ENCODE measurements at regions not wholly inside any gene's neighbourhood (a gene's known extent, or its start where the extent isn't known, plus 50 kb on each side); places are given as distances from the start of the nearest gene placed in this dataset.

- Histone ChIP-seq H3K9ac (ENCODE audit: low read depth in 1 of 3, low read length in 3 of 3) (no peak overlapping the region), H3K27ac (ENCODE audit: low read depth, low read length) (no peak overlapping the region), H3K36me3 (ENCODE audit: control insufficient read depth in 3 of 3, insufficient read depth in 3 of 3, low read length in 3 of 3) (no peaks in the 10 kb centered on the region), H3K27me3 (ENCODE audit: control insufficient read depth in 3 of 3, insufficient read depth in 3 of 3, low read length in 3 of 3) (no peaks in the 10 kb centered on the region), H3K4me3 (ENCODE audit: low read length in 3 of 3) (no peak overlapping the region), H3K9me3 (ENCODE audit: control insufficient read depth in 3 of 3, low read length in 3 of 3) (peaks cover 0 to 2% (median 0%) of the 10 kb centered on the region in 3 donors), H3K4me1 (ENCODE audit: control insufficient read depth in 3 of 3, insufficient read depth in 3 of 3, low read length in 3 of 3) (no peaks in the 10 kb centered on the region)
Measured at GRCh38 chr2:183684686-183685085, 560.4 kb downstream of the NUP35 start.

DNA sequence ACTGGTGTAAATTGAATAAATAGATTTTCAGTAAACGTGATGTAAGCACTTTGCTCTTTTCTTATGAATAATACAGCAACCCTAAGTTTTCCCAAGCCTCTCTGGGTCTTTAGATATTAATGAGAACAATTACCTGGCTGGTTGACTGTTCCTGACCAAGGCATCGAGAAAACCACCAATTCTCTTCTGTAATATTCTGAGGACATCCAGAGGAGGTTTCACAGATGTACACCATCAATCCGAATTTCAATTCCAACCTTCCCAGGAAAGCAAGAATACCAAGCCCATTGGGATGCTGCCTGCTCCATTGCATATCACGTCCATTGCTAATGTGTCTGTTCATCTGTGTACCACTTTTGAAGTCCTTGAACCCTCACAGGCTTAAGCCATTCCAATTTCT lies 571.8 kb downstream of the NUP35 start:
- no peak overlapping the region for H3K4me3 ChIP-seq (ENCODE audit: low read length in 3 of 3)
- H3K36me3 ChIP-seq (ENCODE audit: control insufficient read depth in 3 of 3, insufficient read depth in 3 of 3, low read length in 3 of 3): no peaks in the 10 kb centered on the region
- H3K9me3 ChIP-seq (ENCODE audit: control insufficient read depth in 3 of 3, low read length in 3 of 3): peaks cover 0 to 2% (median 0%) of the 10 kb centered on the region in 3 donors
- H3K27me3 ChIP-seq (ENCODE audit: control insufficient read depth in 3 of 3, insufficient read depth in 3 of 3, low read length in 3 of 3): no peaks in the 10 kb centered on the region
- no peak overlapping the region for H3K27ac ChIP-seq (ENCODE audit: low read depth, low read length)
- no peak overlapping the region for H3K9ac ChIP-seq (ENCODE audit: low read depth in 1 of 3, low read length in 3 of 3)
- no peaks in the 10 kb centered on the region for H3K4me1 ChIP-seq (ENCODE audit: control insufficient read depth in 3 of 3, insufficient read depth in 3 of 3, low read length in 3 of 3)

GRCh38 chr2:183709829-183710228 lies 585.6 kb downstream of the NUP35 start:
- Histone ChIP-seq H3K9me3 (ENCODE audit: control insufficient read depth in 3 of 3, low read length in 3 of 3) (no peaks in the 10 kb centered on the region), H3K9ac (ENCODE audit: low read depth in 1 of 3, low read length in 3 of 3) (no peak overlapping the region), H3K4me3 (ENCODE audit: low read length in 3 of 3) (no peak overlapping the region), H3K4me1 (ENCODE audit: control insufficient read depth in 3 of 3, insufficient read depth in 3 of 3, low read length in 3 of 3) (no peaks in the 10 kb centered on the region), H3K27ac (ENCODE audit: low read depth, low read length) (no peak overlapping the region), H3K27me3 (ENCODE audit: control insufficient read depth in 3 of 3, insufficient read depth in 3 of 3, low read length in 3 of 3) (no peaks in the 10 kb centered on the region), H3K36me3 (ENCODE audit: control insufficient read depth in 3 of 3, insufficient read depth in 3 of 3, low read length in 3 of 3) (no peaks in the 10 kb centered on the region)

GRCh38 chr2:183718246-183718645 lies 594.0 kb downstream of the NUP35 start:
- Histone ChIP-seq H3K9me3 (ENCODE audit: control insufficient read depth in 3 of 3, low read length in 3 of 3) (no peaks in the 10 kb centered on the region), H3K4me1 (ENCODE audit: control insufficient read depth in 3 of 3, insufficient read depth in 3 of 3, low read length in 3 of 3) (no peaks in the 10 kb centered on the region), H3K36me3 (ENCODE audit: control insufficient read depth in 3 of 3, insufficient read depth in 3 of 3, low read length in 3 of 3) (no peaks in the 10 kb centered on the region), H3K4me3 (ENCODE audit: low read length in 3 of 3) (no peak overlapping the region), H3K27ac (ENCODE audit: low read depth, low read length) (no peak overlapping the region), H3K9ac (ENCODE audit: low read depth in 1 of 3, low read length in 3 of 3) (no peak overlapping the region), H3K27me3 (ENCODE audit: control insufficient read depth in 3 of 3, insufficient read depth in 3 of 3, low read length in 3 of 3) (no peaks in the 10 kb centered on the region)

DNA sequence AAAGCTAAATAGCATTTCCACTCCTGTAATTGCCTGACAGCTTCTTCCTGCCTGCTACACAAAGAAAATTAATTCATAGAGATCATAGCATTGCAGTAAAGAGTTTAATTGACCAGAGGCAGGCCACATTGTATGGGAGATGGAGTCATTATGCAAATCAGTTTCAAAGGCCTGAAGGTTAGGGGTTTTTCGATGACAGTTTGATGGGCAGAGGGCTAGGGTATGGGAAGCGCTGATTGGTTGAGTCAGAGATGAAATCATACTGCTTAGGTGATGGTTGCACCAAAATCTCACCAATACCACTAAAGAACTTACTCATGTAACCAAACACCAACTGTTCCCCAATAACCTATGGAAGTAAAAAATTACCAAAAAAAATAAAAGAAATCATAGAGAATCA lies 599.0 kb downstream of the NUP35 start:
- Histone ChIP-seq H3K36me3 (ENCODE audit: control insufficient read depth in 3 of 3, insufficient read depth in 3 of 3, low read length in 3 of 3) (no peaks in the 10 kb centered on the region), H3K4me3 (ENCODE audit: low read length in 3 of 3) (no peak overlapping the region), H3K27me3 (ENCODE audit: control insufficient read depth in 3 of 3, insufficient read depth in 3 of 3, low read length in 3 of 3) (no peaks in the 10 kb centered on the region)

GRCh38 chr2:183729380-183729779 lies 605.1 kb downstream of the NUP35 start:
- Histone ChIP-seq H3K9ac (ENCODE audit: low read depth in 1 of 3, low read length in 3 of 3) (no peak overlapping the region), H3K27ac (ENCODE audit: low read depth, low read length) (no peak overlapping the region), H3K4me1 (ENCODE audit: control insufficient read depth in 3 of 3, insufficient read depth in 3 of 3, low read length in 3 of 3) (no peaks in the 10 kb centered on the region), H3K9me3 (ENCODE audit: control insufficient read depth in 3 of 3, low read length in 3 of 3) (no peaks in the 10 kb centered on the region), H3K36me3 (ENCODE audit: control insufficient read depth in 3 of 3, insufficient read depth in 3 of 3, low read length in 3 of 3) (no peaks in the 10 kb centered on the region), H3K4me3 (ENCODE audit: low read length in 3 of 3) (no peak overlapping the region), H3K27me3 (ENCODE audit: control insufficient read depth in 3 of 3, insufficient read depth in 3 of 3, low read length in 3 of 3) (no peaks in the 10 kb centered on the region)

More for the DNA sequence above, 599.0 kb downstream of the NUP35 start:
- Histone ChIP-seq H3K9ac (ENCODE audit: low read depth in 1 of 3, low read length in 3 of 3) (no peak overlapping the region), H3K4me1 (ENCODE audit: control insufficient read depth in 3 of 3, insufficient read depth in 3 of 3, low read length in 3 of 3) (no peaks in the 10 kb centered on the region), H3K27ac (ENCODE audit: low read depth, low read length) (no peak overlapping the region), H3K9me3 (ENCODE audit: control insufficient read depth in 3 of 3, low read length in 3 of 3) (no peaks in the 10 kb centered on the region)

DNA sequence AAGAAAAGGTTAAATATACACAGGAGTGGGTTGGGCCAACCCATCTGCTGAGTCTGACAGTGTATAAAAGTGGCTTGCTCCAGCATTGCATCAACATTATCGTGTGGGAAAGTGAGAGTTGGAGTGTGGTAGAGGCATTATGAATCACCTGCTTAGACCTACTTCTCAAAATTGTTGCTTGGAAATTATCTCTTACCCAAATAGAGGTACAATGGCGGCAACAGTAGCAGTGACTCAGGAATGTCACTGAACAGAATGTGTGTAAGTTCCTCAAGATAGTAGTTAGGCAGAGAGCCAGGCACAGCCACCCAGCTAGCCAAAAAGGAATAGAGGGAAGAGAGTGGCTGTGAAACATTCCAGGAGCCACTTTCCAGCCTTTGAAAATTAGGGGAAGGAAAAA lies 616.0 kb downstream of the NUP35 start:
- no peaks in the 10 kb centered on the region for H3K9me3 ChIP-seq (ENCODE audit: control insufficient read depth in 3 of 3, low read length in 3 of 3)
- H3K4me1 ChIP-seq (ENCODE audit: control insufficient read depth in 3 of 3, insufficient read depth in 3 of 3, low read length in 3 of 3): no peaks in the 10 kb centered on the region
- H3K4me3 ChIP-seq (ENCODE audit: low read length in 3 of 3): no peak overlapping the region
- no peaks in the 10 kb centered on the region for H3K27me3 ChIP-seq (ENCODE audit: control insufficient read depth in 3 of 3, insufficient read depth in 3 of 3, low read length in 3 of 3)
- H3K36me3 ChIP-seq (ENCODE audit: control insufficient read depth in 3 of 3, insufficient read depth in 3 of 3, low read length in 3 of 3): no peaks in the 10 kb centered on the region
- no peak overlapping the region for H3K9ac ChIP-seq (ENCODE audit: low read depth in 1 of 3, low read length in 3 of 3)
- no peak overlapping the region for H3K27ac ChIP-seq (ENCODE audit: low read depth, low read length)

DNA sequence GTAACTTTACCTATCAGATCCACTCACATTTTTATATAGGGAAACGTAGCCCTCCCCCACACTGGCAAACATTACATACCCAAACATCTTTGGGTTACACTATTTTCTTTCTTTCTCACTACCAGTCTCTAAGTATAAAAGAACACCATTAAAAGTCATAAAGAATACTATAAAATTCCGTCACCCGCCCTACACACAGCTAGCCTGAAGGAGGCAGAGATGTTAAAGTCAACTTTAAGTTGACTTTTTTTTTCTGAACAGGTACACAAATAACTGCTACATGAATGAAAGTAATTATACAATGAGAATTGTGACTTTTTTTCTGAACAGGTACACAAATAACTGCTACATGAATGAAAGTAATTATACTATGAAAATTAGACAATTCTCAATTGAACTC lies 628.3 kb downstream of the NUP35 start:
- H3K4me1 ChIP-seq (ENCODE audit: control insufficient read depth in 3 of 3, insufficient read depth in 3 of 3, low read length in 3 of 3): no peaks in the 10 kb centered on the region
- H3K9ac ChIP-seq (ENCODE audit: low read depth in 1 of 3, low read length in 3 of 3): no peak overlapping the region
- no peak overlapping the region for H3K4me3 ChIP-seq (ENCODE audit: low read length in 3 of 3)
- no peak overlapping the region for H3K27ac ChIP-seq (ENCODE audit: low read depth, low read length)
- no peaks in the 10 kb centered on the region for H3K27me3 ChIP-seq (ENCODE audit: control insufficient read depth in 3 of 3, insufficient read depth in 3 of 3, low read length in 3 of 3)
- no peaks in the 10 kb centered on the region for H3K9me3 ChIP-seq (ENCODE audit: control insufficient read depth in 3 of 3, low read length in 3 of 3)
- H3K36me3 ChIP-seq (ENCODE audit: control insufficient read depth in 3 of 3, insufficient read depth in 3 of 3, low read length in 3 of 3): no peaks in the 10 kb centered on the region

- no peak overlapping the region for H3K27ac ChIP-seq (ENCODE audit: low read depth, low read length)
- H3K36me3 ChIP-seq (ENCODE audit: control insufficient read depth in 3 of 3, insufficient read depth in 3 of 3, low read length in 3 of 3): no peaks in the 10 kb centered on the region
- no peaks in the 10 kb centered on the region for H3K27me3 ChIP-seq (ENCODE audit: control insufficient read depth in 3 of 3, insufficient read depth in 3 of 3, low read length in 3 of 3)
- no peak overlapping the region for H3K9ac ChIP-seq (ENCODE audit: low read depth in 1 of 3, low read length in 3 of 3)
- no peaks in the 10 kb centered on the region for H3K9me3 ChIP-seq (ENCODE audit: control insufficient read depth in 3 of 3, low read length in 3 of 3)
- no peak overlapping the region for H3K4me3 ChIP-seq (ENCODE audit: low read length in 3 of 3)
- H3K4me1 ChIP-seq (ENCODE audit: control insufficient read depth in 3 of 3, insufficient read depth in 3 of 3, low read length in 3 of 3): no peaks in the 10 kb centered on the region
Measured at GRCh38 chr2:183759033-183759432, 634.8 kb downstream of the NUP35 start.

- no peak overlapping the region for H3K4me3 ChIP-seq (ENCODE audit: low read length in 3 of 3)
- H3K9me3 ChIP-seq (ENCODE audit: control insufficient read depth in 3 of 3, low read length in 3 of 3): no peaks in the 10 kb centered on the region
- H3K27ac ChIP-seq (ENCODE audit: low read depth, low read length): no peak overlapping the region
- H3K9ac ChIP-seq (ENCODE audit: low read depth in 1 of 3, low read length in 3 of 3): no peak overlapping the region
- no peaks in the 10 kb centered on the region for H3K27me3 ChIP-seq (ENCODE audit: control insufficient read depth in 3 of 3, insufficient read depth in 3 of 3, low read length in 3 of 3)
- H3K4me1 ChIP-seq (ENCODE audit: control insufficient read depth in 3 of 3, insufficient read depth in 3 of 3, low read length in 3 of 3): no peaks in the 10 kb centered on the region
- H3K36me3 ChIP-seq (ENCODE audit: control insufficient read depth in 3 of 3, insufficient read depth in 3 of 3, low read length in 3 of 3): no peaks in the 10 kb centered on the region
Measured at GRCh38 chr2:183773775-183774174, 649.5 kb downstream of the NUP35 start.

- H3K9ac ChIP-seq (ENCODE audit: low read depth in 1 of 3, low read length in 3 of 3): no peak overlapping the region
- no peaks in the 10 kb centered on the region for H3K36me3 ChIP-seq (ENCODE audit: control insufficient read depth in 3 of 3, insufficient read depth in 3 of 3, low read length in 3 of 3)
- no peak overlapping the region for H3K4me3 ChIP-seq (ENCODE audit: low read length in 3 of 3)
- H3K27me3 ChIP-seq (ENCODE audit: control insufficient read depth in 3 of 3, insufficient read depth in 3 of 3, low read length in 3 of 3): no peaks in the 10 kb centered on the region
- no peaks in the 10 kb centered on the region for H3K9me3 ChIP-seq (ENCODE audit: control insufficient read depth in 3 of 3, low read length in 3 of 3)
- no peak overlapping the region for H3K27ac ChIP-seq (ENCODE audit: low read depth, low read length)
- H3K4me1 ChIP-seq (ENCODE audit: control insufficient read depth in 3 of 3, insufficient read depth in 3 of 3, low read length in 3 of 3): no peaks in the 10 kb centered on the region
Measured at GRCh38 chr2:183780072-183780471, 655.8 kb downstream of the NUP35 start.
